ENCODE measurements at regions not wholly inside any gene's neighbourhood (a gene's known extent, or its start where the extent isn't known, plus 50 kb on each side); places are given as distances from the start of the nearest gene placed in this dataset.
"Not testable (repeated sequence)": the region's sequence is repeated elsewhere in the genome, so short reads cannot be mapped to it uniquely, and the experiment has no call there.

DNA sequence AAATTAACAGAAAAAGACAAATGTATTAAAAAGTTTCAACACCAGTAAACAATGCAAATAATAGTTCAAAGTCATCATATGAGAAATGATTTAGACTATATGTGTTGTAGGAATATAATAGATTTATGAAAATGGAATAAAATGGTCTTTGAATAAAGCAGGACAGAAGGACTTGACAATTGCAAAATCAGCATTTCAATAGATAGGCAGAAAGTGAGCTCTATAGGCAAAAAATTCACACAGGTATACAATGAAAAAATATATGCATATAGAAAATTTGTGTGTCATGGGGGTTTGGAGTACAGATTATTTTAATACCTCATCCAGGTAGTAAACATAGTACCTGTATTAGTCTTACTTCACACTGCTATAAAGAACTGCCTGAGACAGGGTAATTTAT, 571.1 kb upstream of the EYS start:
- TF ChIP-seq, protein P1, sequence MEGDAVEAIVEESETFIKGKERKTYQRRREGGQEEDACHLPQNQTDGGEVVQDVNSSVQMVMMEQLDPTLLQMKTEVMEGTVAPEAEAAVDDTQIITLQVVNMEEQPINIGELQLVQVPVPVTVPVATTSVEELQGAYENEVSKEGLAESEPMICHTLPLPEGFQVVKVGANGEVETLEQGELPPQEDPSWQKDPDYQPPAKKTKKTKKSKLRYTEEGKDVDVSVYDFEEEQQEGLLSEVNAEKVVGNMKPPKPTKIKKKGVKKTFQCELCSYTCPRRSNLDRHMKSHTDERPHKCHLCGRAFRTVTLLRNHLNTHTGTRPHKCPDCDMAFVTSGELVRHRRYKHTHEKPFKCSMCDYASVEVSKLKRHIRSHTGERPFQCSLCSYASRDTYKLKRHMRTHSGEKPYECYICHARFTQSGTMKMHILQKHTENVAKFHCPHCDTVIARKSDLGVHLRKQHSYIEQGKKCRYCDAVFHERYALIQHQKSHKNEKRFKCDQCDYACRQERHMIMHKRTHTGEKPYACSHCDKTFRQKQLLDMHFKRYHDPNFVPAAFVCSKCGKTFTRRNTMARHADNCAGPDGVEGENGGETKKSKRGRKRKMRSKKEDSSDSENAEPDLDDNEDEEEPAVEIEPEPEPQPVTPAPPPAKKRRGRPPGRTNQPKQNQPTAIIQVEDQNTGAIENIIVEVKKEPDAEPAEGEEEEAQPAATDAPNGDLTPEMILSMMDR (IDR thresholded peaks at IDR 0.05; ENCODE audit: low read depth, low read length, missing control alignments), result no peak
- DNase-seq, result no peak
- Histone ChIP-seq H3K27me3 (replicated peaks) (no peaks in the 10 kb centered on the region), H3K36me3 (replicated peaks) (no peaks in the 10 kb centered on the region), H3K27ac (no peak overlapping the region), H3K4me3 (ENCODE audit: low read depth, low read length) (no peak overlapping the region)
- in situ Hi-C loops (cut with HindIII; ENCODE audit: low pct_ligation_motif_present, low sequenced_read_pairs), result no loop called here

DNA sequence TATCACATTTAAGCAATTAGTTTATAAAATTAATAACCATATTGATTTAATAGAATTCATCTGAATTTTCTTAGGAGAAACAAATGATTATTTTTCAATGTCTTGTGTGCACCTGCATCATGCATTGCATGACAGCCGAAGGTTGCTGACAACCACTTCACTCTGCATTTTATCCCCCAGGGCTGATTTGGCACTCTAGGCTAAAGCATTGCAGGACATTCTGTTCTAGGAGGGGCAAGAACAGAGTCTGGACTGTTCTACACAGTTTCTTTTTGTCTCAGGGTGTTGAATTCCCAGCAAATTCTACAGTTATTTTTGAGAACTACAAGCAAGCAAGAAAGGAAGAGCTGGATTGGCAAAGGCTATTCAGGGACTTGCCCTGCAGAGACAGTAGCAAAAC, 570.4 kb upstream of the EYS start:
- DNase-seq, result no peak
- Histone ChIP-seq H3K27me3 (replicated peaks) (no peaks in the 10 kb centered on the region), H3K36me3 (replicated peaks) (no peaks in the 10 kb centered on the region), H3K27ac (no peak overlapping the region), H3K4me3 (ENCODE audit: low read depth, low read length) (no peak overlapping the region)
- in situ Hi-C loops (cut with HindIII; ENCODE audit: low pct_ligation_motif_present, low sequenced_read_pairs), result no loop called here
- TF ChIP-seq, protein P1 (IDR thresholded peaks at IDR 0.05; ENCODE audit: low read depth, low read length, missing control alignments), result no peak

DNA sequence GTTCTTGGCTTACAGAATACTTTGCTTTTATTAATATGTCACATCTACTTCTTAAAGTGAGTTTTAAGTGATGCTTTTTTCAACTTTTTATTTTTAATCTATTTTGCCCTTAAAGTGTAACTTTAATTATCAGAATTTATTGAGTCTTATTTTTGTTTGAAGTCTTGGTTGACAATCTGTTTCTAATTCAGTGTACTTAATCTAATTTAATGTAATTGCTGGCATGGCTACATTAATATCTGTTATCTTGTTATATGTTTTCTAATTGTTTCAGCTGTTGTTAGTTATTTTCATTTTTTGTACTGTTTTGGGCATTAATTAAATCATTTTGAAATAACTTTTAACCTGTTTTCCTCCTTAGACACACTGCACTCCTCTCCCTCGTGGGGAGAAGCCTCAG, 558.7 kb upstream of the EYS start:
- in situ Hi-C loops (cut with HindIII; ENCODE audit: low pct_ligation_motif_present, low sequenced_read_pairs), result no loop called here
- Histone ChIP-seq H3K36me3 (replicated peaks) (no peaks in the 10 kb centered on the region), H3K27me3 (replicated peaks) (no peaks in the 10 kb centered on the region), H3K4me3 (ENCODE audit: low read depth, low read length) (no peak overlapping the region), H3K27ac (no peak overlapping the region)
- DNase-seq, result no peak
- TF ChIP-seq, protein P1 (IDR thresholded peaks at IDR 0.05; ENCODE audit: low read depth, low read length, missing control alignments), result no peak

DNA sequence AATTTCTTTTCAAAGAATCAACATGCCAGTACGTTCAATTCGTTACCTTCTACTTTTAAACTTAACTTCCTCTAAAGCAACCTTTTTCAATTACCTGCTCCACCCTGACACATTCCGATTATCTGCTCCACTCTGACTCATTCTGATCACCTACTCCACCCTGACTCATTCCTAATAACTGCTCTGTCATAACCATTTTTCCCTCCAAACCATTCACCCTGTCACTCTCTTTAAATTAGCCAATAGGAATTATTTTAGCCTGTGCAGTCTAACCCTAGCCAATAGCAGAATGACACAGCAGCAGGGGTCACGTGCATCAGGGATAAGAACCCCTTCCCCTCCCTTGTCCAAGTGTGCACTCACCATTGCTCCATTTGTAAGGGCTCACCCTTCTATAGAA, 557.4 kb upstream of the EYS start:
- TF ChIP-seq, protein P1 (IDR thresholded peaks at IDR 0.05; ENCODE audit: low read depth, low read length, missing control alignments), result no peak
- Histone ChIP-seq H3K27me3 (replicated peaks) (no peaks in the 10 kb centered on the region), H3K4me3 (ENCODE audit: low read depth, low read length) (no peak overlapping the region), H3K36me3 (replicated peaks) (no peaks in the 10 kb centered on the region), H3K27ac (no peak overlapping the region)
- DNase-seq, result no peak
- in situ Hi-C loops (cut with HindIII; ENCODE audit: low pct_ligation_motif_present, low sequenced_read_pairs), result no loop called here

DNA sequence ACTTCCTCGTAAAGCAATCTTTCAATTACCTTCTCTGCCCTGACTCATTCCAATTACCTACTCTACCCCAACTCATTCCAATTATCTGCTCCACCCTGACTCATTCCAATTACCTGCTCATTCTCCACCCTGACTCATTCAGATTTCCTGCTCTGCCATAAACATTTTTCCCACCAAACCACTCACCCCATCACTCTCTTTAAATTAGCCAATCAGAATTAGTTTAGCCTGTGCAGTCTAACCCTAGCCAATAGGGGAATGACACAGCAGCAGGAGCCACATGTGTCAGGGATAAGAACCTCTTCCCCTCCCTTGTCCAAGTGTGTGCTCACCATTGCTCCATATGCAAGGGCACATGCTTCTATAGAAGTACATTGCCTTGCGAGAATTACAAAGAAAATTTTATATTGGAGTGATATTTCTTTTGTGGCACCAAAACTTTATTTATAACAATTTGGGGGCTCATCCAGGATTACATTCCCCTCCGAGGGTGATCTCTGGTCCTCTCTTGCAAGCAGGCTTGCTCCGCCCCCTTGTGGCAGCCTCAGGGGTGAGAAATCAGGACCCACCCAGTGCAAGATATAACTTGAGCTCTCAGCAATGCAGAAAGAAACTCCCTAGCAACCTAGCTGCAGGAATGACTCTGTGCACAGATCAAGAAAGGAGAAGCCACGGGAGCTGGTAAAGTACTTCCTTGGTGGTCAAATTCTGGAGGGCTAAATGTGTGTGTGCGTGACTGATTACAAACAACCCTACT, 551.9 kb upstream of the EYS start:
- H3K4me3 ChIP-seq (ENCODE audit: low read depth, low read length); H3K36me3 ChIP-seq (replicated peaks); H3K27ac ChIP-seq; DNase-seq; H3K27me3 ChIP-seq (replicated peaks); in situ Hi-C loops (cut with HindIII; ENCODE audit: low pct_ligation_motif_present, low sequenced_read_pairs): not testable (repeated sequence)

DNA sequence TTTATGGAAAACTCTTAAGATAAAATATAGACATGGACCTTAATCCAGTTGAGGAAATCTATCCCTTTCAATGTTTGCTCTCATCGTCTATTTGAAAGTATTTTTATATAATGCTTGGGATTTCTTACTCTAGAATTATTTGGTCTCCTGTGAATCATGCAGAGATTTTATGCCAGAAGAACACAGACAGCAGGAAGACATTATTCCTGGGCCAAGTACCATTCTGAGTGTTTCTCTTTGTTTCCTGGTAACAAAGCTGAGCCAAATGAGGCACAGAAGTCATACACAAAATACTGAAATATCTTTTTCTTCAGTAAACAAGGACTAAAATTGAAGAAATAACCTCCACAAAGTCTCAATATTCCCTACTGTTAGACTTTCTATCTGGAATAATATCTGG, 538.2 kb upstream of the EYS start:
- Histone ChIP-seq H3K27ac (no peak overlapping the region), H3K27me3 (replicated peaks) (no peaks in the 10 kb centered on the region), H3K4me3 (ENCODE audit: low read depth, low read length) (no peak overlapping the region), H3K36me3 (replicated peaks) (no peaks in the 10 kb centered on the region)
- no peak for DNase-seq
- in situ Hi-C loops (cut with HindIII; ENCODE audit: low pct_ligation_motif_present, low sequenced_read_pairs), result no loop called here
- TF ChIP-seq, protein P1 (IDR thresholded peaks at IDR 0.05; ENCODE audit: low read depth, low read length, missing control alignments), result no peak

All from brain microvascular endothelial cell (primary cell).